Activated gamma-delta T cell (primary cell): ENCODE measurements at regions not wholly inside any gene's neighbourhood (a gene's known extent, or its start where the extent isn't known, plus 50 kb on each side); places are given as distances from the start of the nearest gene placed in this dataset.

Source experiments
- DNase-seq: peaks from one replicate; lab custom pipeline; 2025; lab: John Stamatoyannopoulos, UW

DNA sequence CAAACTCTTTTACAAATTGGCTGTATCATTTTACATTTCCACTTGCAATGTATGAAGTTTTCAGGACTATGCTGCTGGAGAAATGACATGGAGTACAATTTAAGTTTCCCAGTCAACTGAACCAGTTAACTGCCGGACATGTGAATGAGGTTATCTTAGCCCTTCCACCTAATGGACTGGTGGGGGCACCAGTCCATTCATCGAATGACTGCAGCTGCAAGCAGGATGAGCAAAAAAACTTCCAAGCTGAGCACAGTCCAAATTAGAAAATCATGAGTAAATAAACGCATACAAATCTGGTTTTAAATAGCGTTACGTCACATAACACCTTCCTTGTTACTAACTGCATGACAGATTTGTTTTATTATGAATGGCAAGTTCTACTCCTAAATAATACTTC lies 1131.5 kb downstream of the PCDH18 start:
- DNase-seq: no peak

DNA sequence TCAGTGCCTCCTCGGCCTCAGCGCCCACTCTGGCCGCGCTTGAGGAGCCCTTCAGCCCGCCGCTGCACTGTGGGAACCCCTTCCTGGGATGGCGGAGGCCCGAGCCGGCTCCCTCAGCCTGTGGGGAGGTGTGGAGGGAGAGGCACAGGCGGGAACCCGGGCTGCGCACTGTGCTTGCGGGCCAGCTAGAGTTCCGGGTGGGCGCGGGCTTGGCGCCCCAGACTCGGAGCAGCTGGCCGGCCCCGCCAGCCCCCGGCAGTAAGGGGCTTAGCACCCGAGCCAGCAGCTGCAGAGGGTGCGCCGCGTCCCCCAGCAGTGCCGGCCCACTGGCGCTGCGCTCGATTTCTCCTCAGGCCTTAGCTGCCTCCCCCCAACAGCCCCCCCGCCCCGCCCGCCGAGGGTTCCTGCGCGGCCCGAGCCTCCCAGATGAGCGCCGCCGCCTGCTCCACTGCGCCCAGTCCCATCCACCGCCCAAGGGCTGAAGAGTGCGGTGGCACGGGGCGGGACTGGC lies 1137.0 kb downstream of the PCDH18 start:
- DNase-seq: peak; percentile 12

DNA sequence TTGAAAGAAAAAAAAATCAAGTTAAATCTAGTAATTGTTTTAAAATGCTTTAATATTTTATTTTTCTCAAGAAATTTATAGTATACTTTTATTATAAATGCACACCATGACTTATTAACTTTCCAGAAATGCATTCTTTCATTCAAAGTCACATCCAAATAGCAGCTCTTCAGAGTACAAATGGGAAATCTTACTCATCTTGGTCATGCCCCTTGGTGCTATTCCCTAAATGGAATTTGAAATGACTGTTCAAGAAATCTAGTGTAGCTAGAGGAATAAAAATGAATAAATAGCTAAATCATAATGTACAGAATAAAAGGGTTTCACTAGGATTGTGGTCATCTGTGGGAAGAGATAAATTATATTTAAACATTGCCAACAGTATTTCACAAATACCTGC lies 1139.7 kb downstream of the PCDH18 start:
- DNase-seq: no peak

DNA sequence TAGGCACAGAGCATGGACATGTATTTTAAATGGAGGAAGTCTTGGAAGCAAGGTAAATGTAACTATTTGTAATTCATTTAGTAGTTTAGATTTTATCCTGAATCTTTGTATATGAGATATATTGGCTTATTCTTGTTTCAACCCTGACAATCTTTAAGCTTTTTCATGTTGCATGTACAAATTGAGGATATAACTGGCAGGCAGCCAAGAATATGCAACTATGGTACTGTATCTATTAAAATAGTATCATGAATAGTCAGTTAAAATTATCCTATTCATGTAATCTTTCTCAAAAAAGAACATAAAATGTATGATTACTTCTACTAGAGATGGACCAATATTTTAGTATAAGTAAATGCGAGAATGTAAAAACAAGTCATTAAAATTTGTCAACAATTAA lies 1141.5 kb downstream of the PCDH18 start:
- no peak for DNase-seq

DNA sequence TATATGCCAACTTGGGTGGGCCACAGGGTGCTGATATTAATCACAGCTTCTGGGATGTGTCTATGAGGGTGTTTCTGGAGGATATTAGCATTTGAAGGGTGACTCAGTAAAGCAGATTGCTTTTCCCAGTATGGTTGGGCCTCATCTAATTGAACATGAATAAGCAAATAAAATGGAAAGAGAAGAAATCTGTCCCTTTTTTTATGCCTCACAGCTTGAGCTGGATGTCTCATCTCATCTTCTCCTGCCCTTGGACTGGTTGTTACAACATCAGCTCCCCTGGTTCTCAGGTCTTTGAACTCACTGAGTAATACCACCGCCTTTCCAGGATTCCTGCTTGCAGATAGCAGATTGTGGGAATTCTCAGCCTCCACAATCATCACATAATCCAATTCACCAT lies 1149.2 kb downstream of the PCDH18 start:
- DNase-seq: no peak

DNA sequence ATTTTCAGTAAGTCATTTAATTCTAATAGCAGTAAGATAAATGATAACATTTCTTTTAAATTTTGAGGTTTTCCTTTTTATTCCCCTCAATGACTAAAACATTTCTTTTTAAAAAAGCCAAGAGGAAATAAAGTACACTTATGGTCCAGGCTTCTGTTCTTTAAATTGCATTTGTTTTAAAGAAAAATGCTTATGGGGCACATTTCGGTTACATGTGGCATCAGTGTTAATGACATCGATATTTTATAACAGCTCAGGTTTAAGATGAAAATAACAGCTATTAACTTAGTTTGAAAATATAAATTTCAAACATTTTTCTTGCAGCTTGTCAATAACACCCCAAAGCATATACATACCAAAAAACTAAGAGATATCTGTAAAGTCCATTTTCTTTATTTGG lies 1161.1 kb downstream of the PCDH18 start:
- DNase-seq: no peak

DNA sequence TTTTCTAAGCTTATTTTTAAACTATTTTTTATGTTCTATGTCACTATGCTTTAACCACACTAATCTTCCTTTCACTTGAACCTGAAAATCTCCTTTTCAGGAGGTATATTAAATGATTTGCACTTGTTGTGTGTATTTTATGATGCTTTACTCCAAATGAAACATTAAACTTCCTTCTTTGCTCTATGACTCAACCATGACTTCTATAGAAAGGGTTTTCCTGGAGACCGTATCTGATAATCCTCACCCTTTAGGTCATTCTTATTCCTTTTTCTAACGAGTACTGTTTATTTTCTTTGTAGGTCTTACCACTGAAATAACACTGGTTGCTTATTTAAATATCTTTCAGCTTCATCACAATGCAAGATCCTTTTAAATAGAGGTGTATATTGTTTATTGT lies 1163.2 kb downstream of the PCDH18 start:
- DNase-seq: no peak

DNA sequence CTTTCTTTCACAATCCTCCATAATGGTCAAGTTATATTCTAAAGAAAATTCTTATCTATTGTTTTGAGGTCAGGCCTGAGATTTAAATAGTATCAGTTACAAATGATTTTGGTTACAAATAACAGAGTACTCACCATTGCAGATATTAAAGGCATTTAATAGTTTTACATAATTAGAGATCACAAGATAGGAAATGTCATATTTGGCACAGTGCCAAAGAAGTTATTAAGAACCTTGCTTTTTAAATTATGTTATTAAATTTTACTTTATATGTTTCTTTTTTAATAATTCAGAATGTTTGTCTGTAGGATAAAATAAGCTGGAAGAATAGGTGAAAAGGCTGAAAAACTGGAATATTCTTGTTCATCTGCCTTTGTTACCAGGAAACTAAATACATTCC lies 1174.7 kb downstream of the PCDH18 start:
- DNase-seq: no peak

DNA sequence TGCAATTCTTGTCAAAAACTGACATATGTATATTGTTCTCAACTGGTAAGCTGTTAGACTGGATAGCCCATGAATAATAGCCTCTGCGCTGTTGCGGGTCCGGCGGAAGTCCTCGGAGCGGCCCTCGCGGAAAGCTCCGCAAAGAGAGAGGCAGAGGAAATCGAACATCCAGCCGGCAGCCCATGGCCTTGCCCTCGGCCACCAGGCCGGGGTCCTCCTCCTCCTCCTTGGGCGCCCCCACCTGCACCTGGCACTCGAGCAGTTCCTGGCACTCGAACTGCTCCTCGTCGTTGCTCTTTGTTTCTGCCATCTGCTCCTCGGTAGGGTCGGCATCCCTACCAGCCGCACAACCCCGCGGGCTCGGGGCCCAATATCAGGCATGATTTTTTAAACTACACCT lies 1176.3 kb downstream of the PCDH18 start:
- DNase-seq: peak; percentile 1

DNA sequence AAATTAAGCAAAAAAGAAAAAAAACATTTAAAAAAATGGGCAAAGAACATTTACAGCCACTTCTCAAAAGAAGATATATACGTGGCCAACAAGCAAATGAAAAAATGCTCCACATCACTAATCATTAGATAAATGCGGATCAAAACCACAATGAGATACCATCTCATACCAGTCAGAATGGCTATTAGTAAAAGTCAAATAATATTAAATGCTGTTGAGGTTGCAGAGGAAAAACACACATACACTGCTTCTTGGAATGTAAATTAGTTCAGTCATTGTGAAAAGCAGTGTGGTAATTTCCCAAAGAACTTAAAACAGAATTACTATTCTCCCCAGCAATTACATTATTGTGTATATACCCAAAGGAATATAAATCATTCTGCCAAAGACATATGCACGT lies 1189.0 kb downstream of the PCDH18 start:
- DNase-seq: no peak

DNA sequence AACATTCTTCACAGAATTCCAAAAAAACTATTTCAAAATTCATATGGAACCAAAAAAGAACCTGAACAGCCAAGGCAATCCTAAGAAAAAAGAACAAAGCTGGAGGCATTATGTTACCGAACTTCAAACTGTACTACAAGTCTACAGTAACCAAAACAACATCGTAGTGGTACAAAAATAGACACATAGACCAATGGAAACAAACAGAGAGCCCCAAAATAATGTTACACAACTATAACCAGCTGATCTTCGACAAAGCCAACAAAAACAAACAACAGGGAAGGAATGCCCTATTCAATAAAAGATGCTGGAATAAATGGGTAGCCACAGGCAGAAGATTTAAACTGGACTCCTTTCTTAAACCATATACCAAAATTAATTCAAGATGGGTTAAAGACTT lies 1189.6 kb downstream of the PCDH18 start:
- no peak for DNase-seq

DNA sequence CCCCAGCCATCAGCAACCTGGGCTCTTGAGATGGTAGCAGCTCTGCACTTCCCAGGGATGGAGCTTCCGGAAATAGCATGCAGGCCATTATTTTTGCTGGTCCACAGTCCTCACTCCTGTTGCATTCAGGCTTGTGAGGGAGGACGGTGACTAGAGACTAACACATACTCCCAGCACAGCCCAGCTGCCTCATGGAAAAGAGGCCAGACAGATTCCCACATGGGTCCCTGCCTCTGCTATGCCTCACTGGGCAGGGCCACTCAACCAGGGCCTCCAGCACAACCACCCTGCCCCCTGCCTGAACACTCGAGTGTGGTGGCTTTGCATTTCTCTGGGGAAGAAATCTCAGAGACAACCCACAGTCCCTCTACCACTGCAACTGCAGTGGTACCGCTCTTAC lies 1195.1 kb downstream of the PCDH18 start:
- DNase-seq: no peak

DNA sequence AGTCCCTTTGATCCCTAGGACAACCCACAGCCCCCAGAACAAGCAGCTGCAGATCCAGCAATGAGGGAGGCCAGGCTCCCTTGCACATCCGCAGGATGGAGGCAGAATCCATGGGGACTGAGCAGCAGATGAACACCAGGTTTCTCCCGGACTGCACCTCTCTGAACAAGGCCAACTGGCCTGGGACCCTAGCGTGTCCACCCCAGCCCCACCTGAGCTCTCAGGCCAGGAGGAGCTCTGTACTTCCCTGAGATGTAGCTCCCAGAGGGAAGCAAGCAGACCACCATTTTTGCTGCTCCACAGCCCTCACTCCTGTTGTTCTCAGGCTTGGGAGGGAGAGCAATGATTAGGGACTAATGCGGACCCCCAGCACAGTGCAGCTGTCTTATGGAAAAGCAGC lies 1195.8 kb downstream of the PCDH18 start:
- no peak for DNase-seq

DNA sequence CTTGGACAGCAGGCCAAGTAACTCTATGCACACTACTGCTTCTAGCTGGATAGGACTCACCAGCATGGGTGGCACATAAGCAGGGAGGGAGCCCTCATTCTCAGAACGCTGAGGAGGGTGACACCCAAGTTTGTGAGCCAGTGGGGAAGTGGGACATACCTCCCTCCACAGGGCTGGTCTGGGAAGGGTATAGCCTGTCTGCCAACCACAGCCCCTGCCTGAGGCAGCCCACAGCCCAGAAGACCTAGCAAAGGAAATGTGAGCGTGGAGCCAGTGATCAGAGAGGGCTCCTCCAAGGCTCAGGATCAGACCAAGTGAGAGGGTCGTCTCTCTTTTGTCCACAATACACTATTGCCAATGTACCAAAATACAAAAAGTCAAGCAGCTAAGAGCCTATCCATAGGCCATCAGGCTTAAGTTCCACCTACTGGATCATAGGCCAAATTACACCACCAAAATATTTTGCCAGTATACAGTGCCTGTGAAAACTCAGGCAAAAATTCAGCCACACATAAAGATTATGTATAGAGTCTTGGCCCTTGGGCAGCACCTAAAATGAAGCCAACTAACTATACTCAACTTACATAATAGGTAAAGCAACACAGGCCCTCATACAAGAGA lies 1203.1 kb downstream of the PCDH18 start:
- DNase-seq: no peak

DNA sequence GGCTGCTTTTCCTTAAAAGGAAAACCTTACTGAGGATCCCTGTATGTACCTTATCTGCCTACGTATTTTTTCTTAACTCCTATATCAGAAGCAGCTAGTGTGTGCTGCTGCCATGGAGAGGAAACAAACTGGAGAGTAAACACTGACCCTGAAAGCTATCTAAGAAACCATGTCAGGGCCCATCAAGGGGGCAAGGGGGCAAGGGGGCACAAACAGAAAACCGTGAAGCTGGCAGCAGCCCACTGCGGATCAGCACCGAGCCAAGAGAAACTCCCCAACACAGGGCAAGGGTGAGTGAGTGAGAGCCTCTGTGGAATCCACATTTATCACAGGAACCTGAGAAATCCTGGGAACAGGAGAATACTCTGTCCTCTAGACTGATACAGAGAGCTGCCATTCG lies 1204.2 kb downstream of the PCDH18 start:
- no peak for DNase-seq

DNA sequence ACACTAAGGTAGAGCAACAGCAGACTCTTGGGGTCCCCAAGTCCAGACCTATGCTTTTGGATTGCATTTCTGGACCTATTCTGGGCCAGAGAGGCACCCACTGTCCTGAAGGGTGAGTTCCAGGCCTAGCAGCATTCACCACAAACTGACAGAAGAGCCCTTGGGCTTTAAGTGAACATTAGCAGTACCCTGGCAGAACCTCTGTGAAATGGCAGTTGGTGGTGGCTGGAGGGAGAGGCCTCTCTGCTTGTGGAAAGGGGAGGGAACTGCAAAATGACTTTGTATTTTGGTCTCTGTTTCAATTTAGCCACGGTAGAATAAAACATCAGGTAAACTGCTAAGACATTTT lies 1211.9 kb downstream of the PCDH18 start:
- no peak for DNase-seq

DNA sequence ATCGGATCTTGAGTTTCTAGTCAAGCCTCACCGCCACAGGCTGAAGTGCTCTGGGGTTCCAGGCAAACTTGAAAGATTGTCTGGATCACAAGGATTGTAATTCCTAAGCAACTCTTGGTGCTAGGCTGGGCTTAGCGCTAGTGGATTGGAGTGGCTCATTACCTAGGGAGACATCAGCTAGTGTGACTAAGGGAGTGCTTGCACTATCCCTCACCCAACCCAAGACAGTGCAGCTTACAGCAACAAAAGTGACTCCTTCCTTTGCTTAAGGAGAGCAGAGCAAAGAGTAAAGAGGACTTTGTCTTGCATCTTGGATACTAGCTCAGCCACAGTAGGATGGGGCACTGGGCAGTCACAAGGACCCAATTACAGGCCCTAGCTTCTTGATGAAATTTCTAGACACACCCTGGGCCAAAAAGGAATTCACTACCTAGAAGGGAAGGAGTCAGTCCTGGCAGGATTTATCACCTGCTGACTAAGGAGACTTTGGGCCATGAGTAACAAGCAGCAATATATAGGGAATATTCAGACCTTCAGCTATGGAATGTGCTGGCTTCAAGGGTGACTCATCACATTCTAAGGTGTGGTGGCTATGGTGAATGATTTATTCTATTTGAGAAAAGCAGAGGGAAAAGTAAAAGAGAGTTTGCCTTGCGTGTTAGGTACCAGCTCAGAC lies 1212.4 kb downstream of the PCDH18 start:
- DNase-seq: no peak

DNA sequence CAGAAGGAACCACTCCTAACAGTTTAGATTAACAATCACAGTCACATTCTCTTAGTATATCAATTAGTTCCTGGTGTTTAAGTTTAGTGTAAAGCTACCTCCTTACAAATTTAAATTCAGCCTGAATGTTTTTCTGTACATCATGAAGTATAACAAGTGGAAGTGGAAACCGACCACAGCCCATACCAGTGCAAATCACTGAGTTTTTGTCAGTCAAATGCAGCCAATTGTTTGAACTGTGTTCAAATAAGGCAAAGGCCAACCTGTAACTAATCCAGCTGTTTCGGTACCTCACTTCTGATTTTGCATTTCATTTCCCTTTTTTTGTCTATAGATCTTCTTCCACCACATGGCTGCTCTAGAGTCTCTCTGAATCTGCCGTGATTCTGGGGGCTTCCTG lies 1215.3 kb downstream of the PCDH18 start:
- no peak for DNase-seq

DNA sequence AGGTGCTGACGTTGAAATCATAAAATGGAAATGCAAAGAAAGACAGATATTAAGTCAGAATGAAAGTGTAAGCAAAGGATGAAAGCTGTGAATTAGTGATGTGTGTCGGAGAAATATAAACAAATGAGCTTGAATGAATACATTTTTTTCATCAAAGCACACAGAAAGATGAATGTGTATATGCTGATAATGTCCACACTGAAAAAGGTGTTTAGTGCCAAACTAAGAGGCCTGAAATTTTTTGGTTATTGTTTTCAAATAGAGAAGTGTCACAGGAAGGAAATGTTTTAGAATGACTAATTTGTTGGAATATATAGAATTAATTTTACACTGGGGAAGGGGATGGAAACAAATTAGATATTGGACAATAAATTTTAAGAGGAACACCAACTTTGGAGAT lies 1217.6 kb downstream of the PCDH18 start:
- DNase-seq: no peak

DNA sequence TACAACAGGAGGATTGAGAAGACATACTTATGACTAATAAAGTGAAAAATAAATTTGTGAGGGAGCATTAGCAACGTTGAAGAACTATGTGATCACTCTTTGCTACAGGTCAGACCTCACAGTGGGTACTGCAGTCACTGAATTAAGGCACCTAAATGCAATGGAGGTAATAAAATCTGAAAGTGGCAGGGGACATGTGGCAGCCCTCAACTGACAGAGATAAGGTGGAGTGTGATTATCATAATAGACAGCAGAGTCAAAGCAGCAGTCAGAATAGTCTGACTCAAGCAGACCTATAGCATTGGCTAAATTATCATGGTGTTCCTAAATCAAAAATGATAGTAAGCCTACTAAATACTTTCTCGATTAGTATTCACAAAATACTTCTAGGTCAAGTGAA lies 1220.5 kb downstream of the PCDH18 start:
- DNase-seq: no peak

DNA sequence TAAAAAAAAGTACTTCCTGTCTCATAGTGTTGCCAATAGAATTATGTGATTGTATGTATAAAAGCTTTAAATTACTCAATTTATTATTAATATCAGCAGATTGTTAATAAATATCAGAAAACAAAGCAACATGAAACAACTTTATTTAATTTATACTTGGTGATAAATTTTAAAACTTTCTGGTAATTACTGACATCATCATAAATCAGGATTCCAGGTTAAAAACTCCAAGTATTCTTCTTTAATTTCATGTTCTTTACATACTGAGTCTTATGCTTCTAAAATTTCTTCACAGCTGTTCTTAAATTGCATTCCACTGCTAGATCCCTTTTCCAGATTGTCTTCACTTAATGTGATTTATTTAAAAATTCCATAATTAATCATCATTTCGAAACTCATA lies 1224.5 kb downstream of the PCDH18 start:
- DNase-seq: no peak

DNA sequence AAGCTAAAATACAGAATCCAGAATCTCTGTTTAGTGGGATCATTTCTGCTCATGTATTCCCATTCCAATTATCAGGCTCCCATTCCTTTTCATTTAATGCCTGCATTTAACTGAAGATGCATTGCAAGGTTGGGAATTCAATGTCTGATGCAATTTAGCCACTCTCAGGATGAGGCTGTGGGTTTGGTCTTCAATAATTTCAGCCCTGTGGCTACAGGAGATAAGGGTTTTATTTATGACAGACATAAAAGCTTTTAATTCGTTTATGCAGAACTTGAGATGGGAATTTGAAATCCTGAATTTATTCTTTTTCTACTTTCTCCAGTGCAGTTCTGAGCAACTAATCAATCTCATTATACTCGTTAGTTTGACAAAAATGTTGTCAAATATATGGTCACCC lies 1225.9 kb downstream of the PCDH18 start:
- no peak for DNase-seq

DNA sequence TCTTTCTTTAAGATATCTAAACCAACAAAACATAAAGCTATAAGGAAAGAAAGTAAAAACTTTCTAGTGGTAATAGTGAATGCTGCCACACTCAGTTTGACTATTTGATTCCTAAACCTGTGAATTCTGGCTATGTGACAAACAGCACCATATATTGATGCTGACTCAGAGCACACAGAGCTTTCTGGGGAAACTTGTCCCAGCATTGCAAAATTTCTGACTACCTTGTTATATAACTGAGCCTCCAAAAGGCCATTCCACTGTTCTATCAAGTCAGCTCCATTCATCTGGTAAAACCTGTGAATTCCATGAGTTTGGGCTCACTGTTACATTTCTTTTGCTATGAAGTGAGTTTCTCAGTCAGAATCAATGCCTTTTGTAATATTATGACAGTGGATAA lies 1229.7 kb downstream of the PCDH18 start:
- no peak for DNase-seq
